Caco-2 (cell line): ENCODE measurements at regions not wholly inside any gene's neighbourhood (a gene's known extent, or its start where the extent isn't known, plus 50 kb on each side); places are given as distances from the start of the nearest gene placed in this dataset.

Experiments
- BruUV-seq: library from RNA; stranded (reverse); fragments of 400-500 nt; replicated peaks from 2 replicates; lab custom pipeline; 2021; lab: Mats Ljungman, UMichigan
- CTCF ChIA-PET: fragments of 300-600 bp; sonication (Branson Sonifier 250); formaldehyde crosslinking; loops from one replicate; lab custom pipeline; 2022; ENCODE audit warnings: antibody characterized with exemption; lab: Charles Lee
- POLR2A ChIA-PET: fragments of 300-600 bp; sonication (Branson Sonifier 250); formaldehyde crosslinking; loops from one replicate; lab custom pipeline; 2022; ENCODE audit warnings: antibody characterized with exemption; lab: Charles Lee
- DNase-seq, 2 experiments: peaks; one replicate each; pipeline versions ENCODE4 v3.0.0 to v3.0.0-alpha.2; 2020 to 2022
- H3K27me3 ChIP-seq: replicated peaks from 2 replicates; pipeline ENCODE4 v1.6.0; 2011; ENCODE audit warnings: low read length; ENCODE audit not compliant: control insufficient read depth, insufficient read depth
- H3K36me3 ChIP-seq: 2 replicates; pipeline ENCODE4 v1.5.1; 2011; ENCODE audit warnings: low read length; ENCODE audit not compliant: control insufficient read depth, insufficient read depth
- H3K4me1 ChIP-seq: fragments of 250-450 bp; sonication (Bioruptor Pico); 2 replicates; pipeline ENCODE4 v1.5.1; 2020; ENCODE audit warnings: mild to moderate bottlenecking
- H3K4me3 ChIP-seq: 2 replicates; pipeline ENCODE4 v1.5.1; 2011; ENCODE audit warnings: low read depth, mild to moderate bottlenecking, control low read depth, low read length
- H3K9me3 ChIP-seq: fragments of 250-450 bp; sonication (Bioruptor Pico); 2 replicates; pipeline ENCODE4 v1.5.1; 2020; ENCODE audit warnings: mild to moderate bottlenecking, moderate library complexity
- H3K27ac Mint-ChIP-seq: one replicate; pipeline ENCODE4 v1.8.0; 2022; ENCODE audit warnings: mixed read lengths; ENCODE audit not compliant: unreplicated experiment
- H3K27me3 Mint-ChIP-seq: one replicate; pipeline ENCODE4 v1.8.0; 2022; ENCODE audit warnings: mixed read lengths; ENCODE audit not compliant: insufficient read depth, unreplicated experiment
- H3K36me3 Mint-ChIP-seq: one replicate; pipeline ENCODE4 v1.8.0; 2022; ENCODE audit warnings: mild to moderate bottlenecking, mixed read lengths; ENCODE audit not compliant: insufficient read depth, unreplicated experiment
- H3K4me1 Mint-ChIP-seq: one replicate; pipeline ENCODE4 v1.8.0; 2022; ENCODE audit warnings: low read depth, mixed read lengths; ENCODE audit not compliant: unreplicated experiment
- H3K4me3 Mint-ChIP-seq: one replicate; pipeline ENCODE4 v1.8.0; 2022; ENCODE audit warnings: mild to moderate bottlenecking, moderate library complexity, mixed read lengths; ENCODE audit not compliant: unreplicated experiment
- H3K9me3 Mint-ChIP-seq: one replicate; pipeline ENCODE4 v1.8.0; 2022; ENCODE audit warnings: mixed read lengths; ENCODE audit not compliant: unreplicated experiment
- CTCF ChIP-seq, 2 experiments: fragments of 200-600 bp in 1 of 2; IDR thresholded peaks; 1 replicate in 1 of 2; 2 replicates in 1 of 2; pipeline versions ENCODE4 v1.5.1 to v1.8.0; 2011 to 2022; ENCODE audit warnings: antibody characterized with exemption in 1 of 2, control low read depth in 1 of 2, inconsistent platforms in 1 of 2, low read depth in 1 of 2, low read length in 1 of 2, mild to moderate bottlenecking in 1 of 2, moderate library complexity in 1 of 2; ENCODE audit not compliant: insufficient read depth in 1 of 2, severe bottlenecking in 1 of 2, unreplicated experiment in 1 of 2
- intact Hi-C: fragments of 100-400 bp; cut with micrococcal nuclease; formaldehyde crosslinking; loops from one replicate; pipeline ENCODE4 v1.10.0; 2022; ENCODE audit not compliant: unreplicated experiment

DNA sequence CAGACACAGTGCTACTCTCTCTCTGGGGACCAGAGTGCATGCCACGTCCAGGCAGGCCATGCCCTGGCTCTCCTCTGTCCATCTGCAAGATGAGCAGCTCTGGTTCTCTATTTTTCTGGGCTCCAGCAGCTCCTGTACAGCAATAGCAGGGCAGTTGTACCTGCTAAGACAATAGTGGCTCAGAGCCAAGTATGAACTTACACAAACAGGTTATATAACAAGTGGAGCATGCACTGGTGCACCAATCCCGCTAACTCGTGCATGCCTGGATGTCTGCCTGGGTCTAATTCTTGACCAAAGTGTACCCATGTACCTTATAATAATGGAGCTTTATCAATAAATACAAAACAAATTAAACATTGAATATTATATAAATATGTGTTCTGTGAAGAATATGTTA lies 392.3 kb downstream of the CENPC start:
- no peaks in the 10 kb centered on the region for H3K36me3 ChIP-seq
- ChIA-PET POLR2A (no interaction called here), CTCF (no interaction called here)
- H3K27me3 Mint-ChIP-seq: peaks cover 3% of the 10 kb centered on the region
- H3K4me3 ChIP-seq: no peak overlapping the region
- H3K4me1 ChIP-seq: no peaks in the 10 kb centered on the region
- intact Hi-C loops: no loop called here
- no peaks in the 10 kb centered on the region for H3K9me3 ChIP-seq
- no peak overlapping the region for H3K27ac Mint-ChIP-seq
- no peak for DNase-seq
- no peaks in the 10 kb centered on the region for H3K4me1 Mint-ChIP-seq
- BruUV-seq: no TSS peak
- no peaks in the 10 kb centered on the region for H3K9me3 Mint-ChIP-seq
- no peak for TF ChIP-seq CTCF (IDR thresholded peaks at IDR 0.05; ENCODE audit: insufficient read depth in 1 of 2, low read depth in 1 of 2, low read length in 1 of 2, severe bottlenecking in 1 of 2, unreplicated experiment in 1 of 2)
- H3K27me3 ChIP-seq: no peaks in the 10 kb centered on the region
- H3K36me3 Mint-ChIP-seq: no peaks in the 10 kb centered on the region
- H3K4me3 Mint-ChIP-seq: no peak overlapping the region

DNA sequence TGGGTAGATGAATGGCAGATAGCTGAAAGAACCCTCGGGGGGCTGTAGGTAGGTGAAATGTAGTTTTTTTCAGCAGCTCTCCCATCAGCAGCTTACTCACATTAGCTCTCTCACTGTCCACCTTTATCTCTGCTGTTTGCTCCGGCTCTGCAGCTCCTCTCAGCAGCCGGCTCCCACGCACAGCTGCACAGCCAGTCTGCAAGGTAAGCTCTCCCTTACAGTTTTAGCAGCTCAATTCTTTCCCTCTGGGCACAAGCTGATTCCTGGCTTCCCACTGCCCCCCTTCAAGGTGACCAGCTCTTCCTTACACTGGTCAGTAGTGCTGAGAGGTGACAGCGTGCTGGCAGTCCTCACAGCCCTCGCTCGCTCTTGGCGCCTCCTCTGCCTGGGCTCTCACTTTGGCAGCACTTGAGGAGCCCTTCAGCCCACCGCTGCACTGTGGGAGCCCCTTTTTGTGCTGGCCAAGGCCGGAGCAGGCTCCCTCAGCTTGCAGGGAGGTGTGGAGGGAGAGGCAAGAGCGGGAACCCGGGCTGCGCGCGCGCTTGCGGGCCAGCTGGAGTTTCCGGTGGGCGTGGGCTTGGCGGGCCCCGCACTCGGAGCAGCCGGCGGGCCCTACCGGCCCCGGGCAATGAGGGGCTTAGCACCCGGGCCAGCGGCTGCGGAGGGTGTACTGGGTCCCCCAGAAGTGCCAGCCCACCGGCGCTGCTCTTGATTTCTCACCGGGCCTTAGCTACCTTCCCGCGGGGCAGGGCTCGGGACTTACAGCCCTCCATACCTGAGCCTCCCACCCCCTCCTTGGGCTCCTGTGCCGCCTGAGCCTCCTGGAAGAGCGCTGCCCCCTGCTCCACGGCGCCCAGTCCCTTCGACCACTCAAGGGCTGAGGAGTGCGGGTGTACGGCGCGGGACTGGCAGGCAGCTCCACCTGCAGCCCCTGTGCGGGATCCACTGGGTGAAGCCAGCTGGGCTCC lies 393.6 kb downstream of the CENPC start:
- no peaks in the 10 kb centered on the region for H3K9me3 ChIP-seq
- Mint-ChIP-seq H3K27ac (no peak overlapping the region), H3K4me1 (no peaks in the 10 kb centered on the region), H3K27me3 (peaks cover 3% of the 10 kb centered on the region), H3K9me3 (no peaks in the 10 kb centered on the region), H3K4me3 (no peak overlapping the region), H3K36me3 (no peaks in the 10 kb centered on the region)
- no peak for TF ChIP-seq CTCF (IDR thresholded peaks at IDR 0.05; ENCODE audit: insufficient read depth in 1 of 2, low read depth in 1 of 2, low read length in 1 of 2, severe bottlenecking in 1 of 2, unreplicated experiment in 1 of 2)
- intact Hi-C loops: no loop called here
- H3K36me3 ChIP-seq: no peaks in the 10 kb centered on the region
- POLR2A ChIA-PET: no interaction called here
- CTCF ChIA-PET: no interaction called here
- no peaks in the 10 kb centered on the region; the same call in 1 of the 2 replicates for H3K27me3 ChIP-seq
- H3K4me1 ChIP-seq: no peaks in the 10 kb centered on the region
- H3K4me3 ChIP-seq: no peak overlapping the region
- no peak for DNase-seq
- no TSS peak for BruUV-seq

DNA sequence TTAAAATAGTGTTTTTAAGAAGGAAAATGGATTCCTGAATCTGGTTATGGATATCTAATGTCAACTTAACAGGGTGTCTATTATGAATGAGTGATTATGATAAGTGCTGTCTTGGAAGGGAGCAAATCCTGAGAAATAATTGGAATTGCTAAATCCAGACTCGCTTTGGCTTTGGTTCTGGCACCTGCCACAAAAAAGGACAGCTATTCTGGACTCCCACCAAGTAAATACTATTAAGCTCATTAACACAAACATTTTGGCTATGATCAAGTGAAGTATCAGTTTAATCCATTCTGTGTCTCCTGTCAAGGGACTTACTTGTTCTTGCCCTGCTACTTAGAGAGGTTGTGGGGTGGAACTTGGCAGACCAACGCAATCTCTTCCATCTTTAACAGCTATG lies 403.7 kb downstream of the CENPC start:
- Mint-ChIP-seq H3K27ac (no peak overlapping the region), H3K4me1 (no peaks in the 10 kb centered on the region), H3K9me3 (no peaks in the 10 kb centered on the region), H3K27me3 (no peaks in the 10 kb centered on the region), H3K36me3 (no peaks in the 10 kb centered on the region), H3K4me3 (no peak overlapping the region)
- no peaks in the 10 kb centered on the region for H3K36me3 ChIP-seq
- intact Hi-C loops: no loop called here
- no peak overlapping the region for H3K4me3 ChIP-seq
- POLR2A ChIA-PET: no interaction called here
- H3K27me3 ChIP-seq: no peaks in the 10 kb centered on the region
- no peaks in the 10 kb centered on the region for H3K9me3 ChIP-seq
- no peak for TF ChIP-seq CTCF (IDR thresholded peaks at IDR 0.05; ENCODE audit: insufficient read depth in 1 of 2, low read depth in 1 of 2, low read length in 1 of 2, severe bottlenecking in 1 of 2, unreplicated experiment in 1 of 2)
- no peaks in the 10 kb centered on the region for H3K4me1 ChIP-seq
- no TSS peak for BruUV-seq
- no peak for DNase-seq
- CTCF ChIA-PET: no interaction called here
